B cell (primary cell): ENCODE measurements at regions not wholly inside any gene's neighbourhood (a gene's known extent, or its start where the extent isn't known, plus 50 kb on each side); places are given as distances from the start of the nearest gene placed in this dataset.

Experiments used
- ATAC-seq: fragments of 200-7000 bp; cut with Tn5 transposase; one replicate; pipeline ENCODE4 v1.10.0; 2021; ENCODE audit warnings: low read depth, mild to moderate bottlenecking, moderate number of reproducible peaks, moderate library complexity
- CTCF ChIA-PET: fragments of 350-600 bp; sonication (Branson Sonifier 250); formaldehyde crosslinking; loops from one replicate; lab custom pipeline; 2021; ENCODE audit warnings: antibody characterized with exemption, inconsistent platforms; lab: Charles Lee
- POLR2A ChIA-PET: fragments of 350-600 bp; sonication (Branson Sonifier 250); formaldehyde crosslinking; loops from one replicate; lab custom pipeline; 2021; ENCODE audit warnings: antibody characterized with exemption; lab: Charles Lee
- DNase-seq: peaks from one replicate; pipeline ENCODE4 v3.0.0; 2013
- H2AFZ ChIP-seq: 2 replicates; pipeline ENCODE4 v1.6.1; 2012; ENCODE audit warnings: mild to moderate bottlenecking, low read depth, low read length; ENCODE audit not compliant: insufficient read depth, poor library complexity, severe bottlenecking
- H3K27ac ChIP-seq, 2 donors: 1 replicate in 1 of 2; 2 replicates in 1 of 2; pipeline ENCODE4 v1.5.1; 2012 to 2013; ENCODE audit warnings: low read length in 2 of 2, mild to moderate bottlenecking in 2 of 2, moderate library complexity in 1 of 2
- H3K27me3 ChIP-seq, 4 experiments: fragments of 200-600 bp in 1 of 4; sonication (generic) in 1 of 4; replicated peaks in 1 of 4; 1 replicate in 2 of 4; 2 replicates in 2 of 4; pipeline versions ENCODE4 v1.6.1 to v1.7.0; 2013 to 2016; ENCODE audit warnings: low read length in 3 of 4, mild to moderate bottlenecking in 2 of 4, mixed read lengths in 1 of 4, moderate library complexity in 1 of 4; ENCODE audit not compliant: insufficient read depth in 4 of 4, control insufficient read depth in 3 of 4; ENCODE audit errors: control extremely low read depth in 1 of 4
- H3K36me3 ChIP-seq, 2 experiments: replicated peaks in 1 of 2; 1 replicate in 1 of 2; 2 replicates in 1 of 2; pipeline versions ENCODE4 v1.6.1 to v1.7.1; 2013; ENCODE audit warnings: low read length in 1 of 2; ENCODE audit not compliant: insufficient read depth in 2 of 2, control insufficient read depth in 1 of 2; ENCODE audit errors: control extremely low read depth in 1 of 2, extremely low read depth in 1 of 2
- H3K4me1 ChIP-seq, 2 donors: fragments of 200-600 bp in 1 of 2; sonication (generic) in 1 of 2; 1 replicate in 1 of 2; 2 replicates in 1 of 2; pipeline versions ENCODE4 v1.5.1 to v1.6.1; 2013 to 2017; ENCODE audit warnings: low read length in 2 of 2; ENCODE audit not compliant: control insufficient read depth in 2 of 2, insufficient read depth in 2 of 2
- H3K4me2 ChIP-seq: replicated peaks from 2 replicates; pipeline ENCODE3; 2012; ENCODE audit warnings: mild to moderate bottlenecking, low read depth, low read length; ENCODE audit not compliant: poor library complexity, severe bottlenecking
- H3K4me3 ChIP-seq, 5 experiments: fragments of 200-600 bp in 1 of 5; sonication (generic) in 1 of 5; 1 replicate in 3 of 5; 2 replicates in 2 of 5; pipeline versions ENCODE4 v1.5.1 to v1.7.0; 2011 to 2016; ENCODE audit warnings: low read length in 4 of 5, mild to moderate bottlenecking in 4 of 5, low read depth in 2 of 5, control low read depth in 1 of 5, moderate library complexity in 1 of 5; ENCODE audit not compliant: insufficient read depth in 1 of 5; ENCODE audit errors: control extremely low read depth in 1 of 5, extremely low read depth in 1 of 5
- H3K79me2 ChIP-seq: fragments of 200-600 bp; sonication (generic); one replicate; pipeline ENCODE4 v1.6.0; 2016; ENCODE audit warnings: low read length; ENCODE audit not compliant: control insufficient read depth, insufficient read depth
- H3K9ac ChIP-seq: fragments of 200-600 bp; sonication (generic); 2 replicates; pipeline ENCODE4 v1.6.1; 2017; ENCODE audit warnings: mild to moderate bottlenecking, low read length, moderate library complexity
- H3K9me3 ChIP-seq, 3 donors: one replicate each; pipeline versions ENCODE4 v1.6.1 to v1.7.1; 2013; ENCODE audit warnings: low read length in 2 of 3; ENCODE audit not compliant: control insufficient read depth in 2 of 3, insufficient read depth in 1 of 3; ENCODE audit errors: control extremely low read depth in 1 of 3
- H4K20me1 ChIP-seq: 2 replicates; pipeline ENCODE4 v1.6.0; 2012; ENCODE audit warnings: mild to moderate bottlenecking, low read length; ENCODE audit not compliant: insufficient read depth, control insufficient read depth, poor library complexity, severe bottlenecking
- H3K27ac Mint-ChIP-seq: one replicate; pipeline ENCODE4 v1.8.0; 2021; ENCODE audit warnings: mixed read lengths
- H3K27me3 Mint-ChIP-seq: one replicate; pipeline ENCODE4 v1.8.0; 2021; ENCODE audit warnings: mixed read lengths
- H3K4me1 Mint-ChIP-seq: one replicate; pipeline ENCODE4 v1.8.0; 2021; ENCODE audit warnings: mixed read lengths
- H3K4me3 Mint-ChIP-seq: one replicate; pipeline ENCODE4 v1.8.0; 2021; ENCODE audit warnings: mixed read lengths
- H3K9me3 Mint-ChIP-seq: one replicate; pipeline ENCODE4 v1.8.0; 2022; ENCODE audit warnings: mixed read lengths; ENCODE audit not compliant: insufficient read depth
- EZH2 ChIP-seq: IDR thresholded peaks from 2 replicates; pipeline ENCODE4 v1.6.1; 2012; ENCODE audit warnings: borderline replicate concordance, low read depth, mild to moderate bottlenecking, moderate library complexity, low read length; ENCODE audit not compliant: insufficient read depth, poor library complexity, severe bottlenecking
- WGBS: methylation state at CpG from one replicate; pipeline ENCODE4 v1.1.5; 2013; ENCODE audit warnings: missing lambda C conversion rate; ENCODE audit not compliant: insufficient coverage; 5-methylcytosine and 5-hydroxymethylcytosine counted together
- intact Hi-C: fragments of 100-400 bp; cut with micrococcal nuclease; formaldehyde crosslinking; loops from one replicate; pipeline ENCODE4 v1.10.0; 2022
- TF ChIP-seq, protein P1 (sequence below): fragments of 200-600 bp; IDR thresholded peaks from one replicate; pipeline ENCODE4 v1.8.0; 2022; ENCODE audit warnings: antibody characterized with exemption, mild to moderate bottlenecking

DNA sequence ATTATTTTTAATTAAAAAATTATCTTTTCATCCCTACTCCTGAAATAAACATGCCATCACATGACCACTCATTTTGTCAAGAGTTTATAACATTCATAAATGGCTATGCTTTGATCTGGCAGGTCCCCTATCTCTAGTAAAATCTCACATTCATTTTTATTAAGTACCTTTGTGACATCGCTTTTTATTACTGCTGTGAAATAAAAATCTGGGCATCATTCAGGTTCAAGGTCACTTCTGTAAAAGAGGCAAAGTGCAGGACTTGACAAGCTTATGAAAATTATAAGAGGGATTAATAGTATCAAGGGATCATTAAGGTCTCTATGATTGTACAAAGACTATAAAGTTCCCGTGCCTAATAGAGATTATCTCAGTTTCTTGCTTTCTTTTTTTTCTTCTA lies 416.8 kb upstream of the SEMA3A start:
- Histone ChIP-seq H3K4me3 (no peak overlapping the region), H3K4me2 (no peak overlapping the region), H3K9me3 (no peaks in the 10 kb centered on the region), H3K27ac (no peak overlapping the region), H2AFZ (no peak overlapping the region), H4K20me1 (no peaks in the 10 kb centered on the region), H3K4me1 (no peaks in the 10 kb centered on the region), H3K9ac (no peak overlapping the region), H3K36me3 (no peaks in the 10 kb centered on the region), H3K79me2 (no peaks in the 10 kb centered on the region), H3K27me3 (no peaks in the 10 kb centered on the region)
- no peaks in the 10 kb centered on the region for H3K4me1 Mint-ChIP-seq
- intact Hi-C loops, result no loop called here
- ATAC-seq, result no peak
- H3K9me3 Mint-ChIP-seq, result no peaks in the 10 kb centered on the region
- no peak overlapping the region for H3K4me3 Mint-ChIP-seq
- POLR2A ChIA-PET, result no interaction called here
- DNase-seq, result no peak
- TF ChIP-seq, protein P1, sequence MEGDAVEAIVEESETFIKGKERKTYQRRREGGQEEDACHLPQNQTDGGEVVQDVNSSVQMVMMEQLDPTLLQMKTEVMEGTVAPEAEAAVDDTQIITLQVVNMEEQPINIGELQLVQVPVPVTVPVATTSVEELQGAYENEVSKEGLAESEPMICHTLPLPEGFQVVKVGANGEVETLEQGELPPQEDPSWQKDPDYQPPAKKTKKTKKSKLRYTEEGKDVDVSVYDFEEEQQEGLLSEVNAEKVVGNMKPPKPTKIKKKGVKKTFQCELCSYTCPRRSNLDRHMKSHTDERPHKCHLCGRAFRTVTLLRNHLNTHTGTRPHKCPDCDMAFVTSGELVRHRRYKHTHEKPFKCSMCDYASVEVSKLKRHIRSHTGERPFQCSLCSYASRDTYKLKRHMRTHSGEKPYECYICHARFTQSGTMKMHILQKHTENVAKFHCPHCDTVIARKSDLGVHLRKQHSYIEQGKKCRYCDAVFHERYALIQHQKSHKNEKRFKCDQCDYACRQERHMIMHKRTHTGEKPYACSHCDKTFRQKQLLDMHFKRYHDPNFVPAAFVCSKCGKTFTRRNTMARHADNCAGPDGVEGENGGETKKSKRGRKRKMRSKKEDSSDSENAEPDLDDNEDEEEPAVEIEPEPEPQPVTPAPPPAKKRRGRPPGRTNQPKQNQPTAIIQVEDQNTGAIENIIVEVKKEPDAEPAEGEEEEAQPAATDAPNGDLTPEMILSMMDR, result no peak
- TF ChIP-seq EZH2, result no peak
- WGBS, result no CpG with 5 or more reads among the region's 2 CpGs
- H3K27me3 Mint-ChIP-seq, result no peaks in the 10 kb centered on the region
- H3K27ac Mint-ChIP-seq, result no peak overlapping the region
- CTCF ChIA-PET, result no interaction called here

DNA sequence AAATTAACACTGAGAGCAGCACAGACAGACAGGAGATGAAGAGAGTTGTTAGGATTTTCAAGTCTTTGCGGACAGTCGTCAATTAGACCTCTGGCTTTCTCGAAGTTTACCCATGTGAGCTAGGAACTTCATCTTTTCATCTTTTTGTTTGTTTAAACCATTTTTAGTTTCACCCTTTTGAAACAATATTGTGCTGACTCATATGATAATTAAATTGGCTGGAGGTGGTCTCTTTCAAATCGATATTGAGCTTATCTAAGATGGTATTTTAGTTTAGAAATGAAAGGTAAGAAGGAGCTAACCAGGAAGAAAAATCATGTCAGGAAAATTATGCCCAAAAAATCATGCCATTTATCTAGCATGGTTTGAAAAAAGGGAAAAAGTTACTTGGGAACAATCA lies 415.8 kb upstream of the SEMA3A start:
- H3K9me3 Mint-ChIP-seq, result no peaks in the 10 kb centered on the region
- ChIA-PET CTCF (no interaction called here), POLR2A (no interaction called here)
- WGBS, result no CpG with 5 or more reads among the region's 4 CpGs
- Histone ChIP-seq H3K27me3 (no peaks in the 10 kb centered on the region), H3K27ac (no peak overlapping the region), H3K9me3 (no peaks in the 10 kb centered on the region), H3K4me1 (no peaks in the 10 kb centered on the region), H3K79me2 (no peaks in the 10 kb centered on the region), H3K4me2 (no peak overlapping the region), H3K4me3 (no peak overlapping the region), H2AFZ (no peak overlapping the region), H3K9ac (no peak overlapping the region), H3K36me3 (no peaks in the 10 kb centered on the region), H4K20me1 (no peaks in the 10 kb centered on the region)
- DNase-seq (no peak), ATAC-seq (no peak)
- no peaks in the 10 kb centered on the region for H3K4me1 Mint-ChIP-seq
- H3K27me3 Mint-ChIP-seq, result no peaks in the 10 kb centered on the region
- no peak for TF ChIP-seq EZH2
- TF ChIP-seq, protein P1, result no peak
- no peak overlapping the region for H3K27ac Mint-ChIP-seq
- intact Hi-C loops, result no loop called here
- no peak overlapping the region for H3K4me3 Mint-ChIP-seq
